ENCODE measurements at regions not wholly inside any gene's neighbourhood (a gene's known extent, or its start where the extent isn't known, plus 50 kb on each side); places are given as distances from the start of the nearest gene placed in this dataset.

DNA sequence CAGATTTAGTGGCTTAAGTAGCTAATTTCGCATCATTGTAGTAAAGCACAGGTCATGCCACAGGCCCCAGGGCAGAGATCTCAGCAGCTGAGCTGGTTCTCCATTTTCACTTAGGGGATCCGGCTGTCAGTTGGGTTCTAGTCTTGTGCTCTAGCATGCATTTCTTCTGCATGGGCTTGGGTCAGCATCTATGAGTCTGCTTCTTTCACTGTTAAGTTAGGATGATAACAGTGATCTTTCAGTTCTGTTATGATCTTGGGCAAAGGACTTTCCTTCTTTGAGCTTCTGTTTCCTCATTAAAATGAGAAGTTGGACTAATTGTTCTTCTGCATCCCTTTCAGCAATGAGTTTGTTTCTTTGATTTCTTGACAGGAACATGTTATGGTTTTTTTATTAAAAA lies 123.6 kb upstream of the DNAH14 start:
- TF ChIP-seq, protein P1, sequence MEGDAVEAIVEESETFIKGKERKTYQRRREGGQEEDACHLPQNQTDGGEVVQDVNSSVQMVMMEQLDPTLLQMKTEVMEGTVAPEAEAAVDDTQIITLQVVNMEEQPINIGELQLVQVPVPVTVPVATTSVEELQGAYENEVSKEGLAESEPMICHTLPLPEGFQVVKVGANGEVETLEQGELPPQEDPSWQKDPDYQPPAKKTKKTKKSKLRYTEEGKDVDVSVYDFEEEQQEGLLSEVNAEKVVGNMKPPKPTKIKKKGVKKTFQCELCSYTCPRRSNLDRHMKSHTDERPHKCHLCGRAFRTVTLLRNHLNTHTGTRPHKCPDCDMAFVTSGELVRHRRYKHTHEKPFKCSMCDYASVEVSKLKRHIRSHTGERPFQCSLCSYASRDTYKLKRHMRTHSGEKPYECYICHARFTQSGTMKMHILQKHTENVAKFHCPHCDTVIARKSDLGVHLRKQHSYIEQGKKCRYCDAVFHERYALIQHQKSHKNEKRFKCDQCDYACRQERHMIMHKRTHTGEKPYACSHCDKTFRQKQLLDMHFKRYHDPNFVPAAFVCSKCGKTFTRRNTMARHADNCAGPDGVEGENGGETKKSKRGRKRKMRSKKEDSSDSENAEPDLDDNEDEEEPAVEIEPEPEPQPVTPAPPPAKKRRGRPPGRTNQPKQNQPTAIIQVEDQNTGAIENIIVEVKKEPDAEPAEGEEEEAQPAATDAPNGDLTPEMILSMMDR (IDR thresholded peaks at IDR 0.05): no peak

DNA sequence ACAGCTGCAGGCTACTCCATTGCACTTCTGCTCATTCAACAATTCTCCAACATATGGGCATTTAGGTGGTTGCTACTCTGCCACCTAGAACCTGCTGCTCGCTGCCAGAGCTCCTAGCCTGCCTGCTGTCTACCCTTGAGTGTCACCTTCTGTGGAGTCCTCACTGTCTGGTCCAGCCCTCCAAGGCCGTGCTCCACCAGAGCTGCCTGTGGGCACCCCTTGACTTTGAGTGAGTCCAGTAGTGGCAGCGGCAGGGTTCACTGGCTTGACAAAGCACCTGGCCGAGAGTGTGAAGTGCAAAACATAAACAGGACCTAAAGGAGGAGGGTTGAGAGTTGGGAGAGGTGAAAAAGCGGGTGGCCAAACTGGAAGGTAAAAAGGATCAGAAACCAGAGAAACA lies 120.3 kb upstream of the DNAH14 start:
- TF ChIP-seq, protein P1 (IDR thresholded peaks at IDR 0.05): no peak

DNA sequence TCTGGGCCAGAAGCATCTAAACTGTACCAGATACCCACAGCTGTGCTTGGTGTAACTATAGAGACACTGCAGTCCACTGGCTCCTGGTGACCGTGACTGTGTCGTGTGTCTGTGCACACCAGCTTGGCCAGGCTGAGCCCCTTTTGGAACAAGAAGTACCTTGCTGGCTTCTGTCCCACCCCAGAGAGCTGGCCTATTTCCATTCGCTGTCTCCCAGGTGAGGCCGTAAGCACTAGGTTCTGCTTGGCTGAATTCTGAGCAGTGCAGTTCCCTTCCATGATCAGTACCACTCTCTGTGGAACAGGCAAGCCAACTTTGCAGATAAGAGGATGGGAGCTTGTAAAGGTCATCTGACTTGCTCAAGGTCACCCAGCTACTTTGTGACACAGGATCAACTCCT lies 119.9 kb upstream of the DNAH14 start:
- TF ChIP-seq, protein P1 (IDR thresholded peaks at IDR 0.05): no peak

DNA sequence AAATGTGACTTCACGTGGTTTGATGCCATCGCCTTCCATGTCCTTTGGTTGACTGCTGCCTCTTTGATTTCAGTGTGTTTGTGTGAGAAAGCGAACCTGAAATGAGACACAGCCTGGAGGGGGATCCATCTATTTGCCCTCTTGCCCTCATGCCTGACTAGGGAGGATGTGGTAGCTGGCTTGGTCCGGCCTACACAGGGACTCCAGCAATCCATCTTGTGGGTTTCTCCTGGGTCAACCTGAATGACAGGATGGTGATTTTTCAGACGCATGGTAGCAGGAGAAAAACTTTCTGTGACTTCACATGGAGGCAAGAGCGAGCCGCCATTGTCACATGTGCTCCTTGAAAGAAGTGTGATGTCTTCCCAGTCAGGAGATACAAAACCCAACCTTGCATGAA lies 117.9 kb upstream of the DNAH14 start:
- TF ChIP-seq, protein P1 (IDR thresholded peaks at IDR 0.05): no peak

DNA sequence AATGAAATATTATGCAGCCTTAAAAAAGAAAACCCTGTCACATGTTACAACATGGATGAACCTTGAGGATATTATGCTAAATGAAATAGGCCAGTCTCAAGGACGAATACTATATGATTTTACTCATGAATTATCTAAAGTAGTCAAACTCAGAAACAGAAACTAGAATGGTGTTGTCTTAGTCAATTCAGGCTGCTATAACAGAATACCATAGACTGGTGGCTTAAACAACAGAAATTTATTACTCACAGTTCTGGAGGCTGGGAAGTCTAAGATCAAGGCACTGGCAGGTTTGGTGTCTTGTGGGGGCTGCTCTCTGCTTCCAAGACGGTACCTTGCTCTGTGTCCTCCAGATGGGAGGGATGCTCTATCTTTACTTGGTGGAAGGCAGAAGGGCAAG lies 113.8 kb upstream of the DNAH14 start:
- TF ChIP-seq, protein P1 (IDR thresholded peaks at IDR 0.05): no peak

DNA sequence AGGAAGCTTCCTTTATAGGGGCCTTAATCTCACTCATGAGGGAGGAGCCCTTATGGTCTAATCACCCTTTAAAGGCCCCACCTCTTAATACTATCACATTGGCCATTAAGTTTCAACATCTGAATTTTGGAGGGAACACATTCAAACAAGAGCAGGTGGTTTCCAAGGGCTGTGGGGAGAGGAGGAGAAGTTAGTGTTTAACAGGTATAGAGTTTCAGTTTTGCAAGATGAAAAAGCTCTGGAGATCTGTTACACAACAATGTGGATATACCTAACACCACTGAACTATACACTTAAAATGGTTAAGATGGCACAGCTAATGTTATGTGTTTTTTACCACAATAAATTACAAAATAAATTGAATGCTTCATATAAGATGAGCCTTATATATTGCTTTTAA lies 113.4 kb upstream of the DNAH14 start:
- TF ChIP-seq, protein P1 (IDR thresholded peaks at IDR 0.05): no peak

DNA sequence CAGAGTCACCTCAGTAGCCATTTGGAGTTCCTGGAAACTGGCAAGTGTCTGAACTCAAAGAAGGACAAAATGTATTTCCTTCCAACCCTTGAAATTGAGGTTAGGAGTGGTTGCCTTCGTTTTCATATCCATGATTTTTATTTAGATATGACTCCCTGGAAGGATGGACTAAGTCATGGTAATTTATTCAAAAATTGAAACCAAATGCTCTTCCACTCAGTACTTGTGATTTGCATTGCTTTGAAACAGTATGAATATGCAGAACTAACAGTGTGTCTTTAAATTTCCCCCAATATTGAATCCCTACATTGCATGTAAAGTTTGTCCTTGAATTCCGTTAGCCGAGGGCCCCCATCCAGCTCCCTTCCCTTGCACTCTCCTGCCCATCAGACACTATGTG lies 112.1 kb upstream of the DNAH14 start:
- TF ChIP-seq, protein P1 (IDR thresholded peaks at IDR 0.05): no peak

DNA sequence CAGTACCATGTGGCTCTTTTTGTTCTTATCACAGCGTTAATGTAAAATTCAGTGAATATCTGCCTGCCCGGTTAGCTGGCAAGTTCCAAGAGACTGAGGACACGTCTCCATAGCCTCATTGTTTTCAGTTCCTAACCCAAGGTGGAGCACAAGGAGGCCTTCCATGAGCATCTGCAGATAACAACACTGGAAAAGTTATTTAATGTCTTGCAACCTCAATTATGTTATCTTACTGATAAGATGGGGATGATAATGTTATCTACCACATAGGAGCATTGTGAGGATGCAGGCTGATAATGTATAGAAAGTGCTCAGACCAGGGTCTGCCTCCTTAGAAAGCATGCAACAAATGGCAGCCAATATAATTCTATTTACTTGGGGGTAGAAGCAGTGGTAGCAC lies 109.6 kb upstream of the DNAH14 start:
- TF ChIP-seq, protein P1 (IDR thresholded peaks at IDR 0.05): no peak
